HG02759 (cell line): ENCODE measurements at regions not wholly inside any gene's neighbourhood (a gene's known extent, or its start where the extent isn't known, plus 50 kb on each side); places are given as distances from the start of the nearest gene placed in this dataset.
A peak's percentile ranks its signal among the peaks of the same experiment; 100 is the strongest.
"Not testable (repeated sequence)": the region's sequence is repeated elsewhere in the genome, so short reads cannot be mapped to it uniquely, and the experiment has no call there.

Experiments
- ATAC-seq: cut with Tn5 transposase; IDR thresholded peaks from one replicate; pipeline ENCODE4 v1.9.1; 2021; ENCODE audit warnings: mild to moderate bottlenecking, moderate library complexity; ENCODE audit not compliant: unreplicated experiment

DNA sequence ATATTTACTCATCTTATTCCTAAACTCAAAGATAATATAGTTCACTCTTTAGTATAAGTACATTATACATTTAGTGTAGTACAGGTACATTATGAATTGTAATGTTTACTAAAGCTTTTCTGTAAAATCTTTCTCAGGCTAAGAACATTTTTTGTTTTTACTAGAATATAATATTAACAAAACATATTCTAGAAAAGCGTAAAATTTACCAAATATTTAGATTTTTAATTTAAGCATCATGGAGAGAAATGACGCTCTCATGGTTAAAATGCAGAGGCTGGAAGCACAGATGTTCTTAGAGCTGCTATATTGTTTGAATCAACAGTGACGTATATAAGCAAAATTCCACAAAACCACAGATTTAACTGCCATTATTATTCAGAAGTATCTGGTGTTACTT lies 54.7 kb upstream of the NBPF15 start:
- not testable (repeated sequence) for ATAC-seq

GRCh38 chr1:144516906-144517305 lies 55.4 kb upstream of the NBPF15 start:
- ATAC-seq: not testable (repeated sequence)

DNA sequence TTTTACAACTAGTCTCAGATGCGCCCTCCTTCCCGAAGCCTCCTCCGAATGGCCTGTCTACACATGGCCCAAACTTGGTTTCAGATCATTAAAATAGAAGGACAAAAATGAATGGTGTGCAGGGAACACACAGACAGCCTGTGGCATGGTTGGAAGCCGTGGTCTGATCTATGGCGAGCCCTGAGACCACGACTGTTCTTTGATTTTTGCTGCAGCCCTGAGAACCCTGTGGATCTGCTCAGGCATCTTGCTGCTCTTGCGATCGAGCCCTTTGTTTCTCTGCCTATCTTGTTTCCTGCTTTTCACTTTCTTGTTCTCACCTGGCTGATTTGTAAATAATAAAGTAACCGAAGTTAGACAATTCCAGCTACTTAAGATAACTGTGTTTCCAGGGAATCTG lies 57.0 kb upstream of the NBPF15 start:
- ATAC-seq: not testable (repeated sequence)

DNA sequence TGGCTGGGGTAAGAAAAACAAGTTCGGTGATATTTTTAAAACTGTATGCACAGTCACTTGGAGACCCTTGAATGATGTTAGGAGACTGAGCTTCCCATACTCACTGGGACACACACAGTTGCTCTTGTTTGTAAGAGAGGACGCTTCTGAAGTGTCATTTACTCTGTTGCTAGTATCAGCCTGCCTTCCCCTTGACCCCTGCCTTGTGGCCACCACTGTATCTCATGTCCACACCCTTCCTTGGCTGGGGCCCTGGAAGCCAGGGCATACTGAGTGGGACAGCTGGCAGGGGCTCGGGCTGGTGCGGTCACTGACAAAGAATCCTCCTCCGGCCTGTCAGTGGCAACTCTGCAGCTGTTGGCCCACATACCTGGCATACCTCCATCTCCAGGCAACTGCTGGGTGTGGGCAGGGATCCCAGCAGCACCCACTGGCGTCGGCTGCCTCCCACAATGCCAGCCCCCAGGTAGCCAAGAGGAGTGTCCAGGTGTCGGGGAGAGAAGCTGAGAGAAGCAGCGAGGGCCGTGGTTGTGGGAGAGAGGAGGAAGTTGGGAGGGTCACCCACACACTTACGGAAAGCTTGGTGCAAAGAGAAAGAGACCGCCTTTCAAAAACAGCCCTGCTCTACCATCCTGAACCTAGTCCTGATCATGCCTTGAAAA lies 58.2 kb upstream of the NBPF15 start:
- not testable (repeated sequence) for ATAC-seq

DNA sequence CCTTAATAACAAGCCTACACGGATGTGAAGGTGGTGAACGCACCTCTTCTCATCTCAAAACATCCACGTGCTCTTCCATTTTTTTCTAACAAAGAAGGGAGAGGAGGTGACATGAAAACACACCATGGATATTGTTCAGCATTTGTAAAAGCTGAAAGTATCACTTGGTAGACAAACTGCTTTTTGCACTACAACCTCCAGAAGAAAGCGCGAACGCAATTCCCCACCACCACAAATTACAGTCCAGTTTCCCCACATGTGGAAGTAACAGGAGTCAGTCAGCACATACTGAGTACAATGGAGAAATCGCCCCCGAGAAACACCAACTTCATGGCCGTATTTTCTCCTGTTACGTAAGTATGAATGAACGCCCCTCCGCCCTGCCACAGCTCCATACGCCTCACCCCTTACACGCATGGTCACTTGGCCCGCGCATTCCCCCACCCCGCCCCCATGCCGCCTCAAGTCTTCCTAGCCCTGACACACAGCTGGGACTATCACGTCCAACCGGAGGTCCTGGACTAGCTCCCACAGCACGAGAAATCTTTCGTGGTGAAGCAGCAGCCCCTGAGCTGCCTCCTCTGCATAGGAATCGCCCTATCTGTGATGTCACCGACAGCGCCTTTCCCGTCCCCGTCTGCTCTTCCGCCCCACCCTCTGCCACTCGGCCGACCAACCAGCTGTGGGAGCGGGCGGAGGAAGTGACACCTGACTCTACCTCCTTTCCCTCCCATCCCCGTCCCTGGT lies 62.4 kb upstream of the NBPF15 start:
- ATAC-seq: peak; percentile 89

DNA sequence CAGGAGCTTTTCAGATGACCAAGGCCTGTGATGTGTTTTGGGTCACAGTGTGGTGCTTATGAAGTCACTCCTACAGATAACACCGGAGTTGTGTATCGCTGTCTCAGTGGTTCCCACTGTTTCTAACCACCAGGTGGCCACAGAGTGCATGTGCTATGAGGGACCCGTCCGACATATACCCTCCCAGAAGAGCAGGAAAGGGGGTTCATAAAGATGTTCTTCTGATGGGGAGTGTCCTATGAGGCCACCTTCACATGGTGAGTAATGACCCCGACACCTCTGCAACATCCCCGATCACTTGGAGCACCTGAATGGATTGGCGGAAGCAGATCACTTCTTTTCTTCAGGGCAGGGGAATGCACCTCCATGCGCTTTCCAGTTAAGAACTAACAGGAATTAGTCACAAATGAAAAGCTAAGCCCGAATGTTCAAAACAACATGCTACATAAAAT lies 60.5 kb upstream of the PPIAL4F start:
- not testable (repeated sequence) for ATAC-seq

DNA sequence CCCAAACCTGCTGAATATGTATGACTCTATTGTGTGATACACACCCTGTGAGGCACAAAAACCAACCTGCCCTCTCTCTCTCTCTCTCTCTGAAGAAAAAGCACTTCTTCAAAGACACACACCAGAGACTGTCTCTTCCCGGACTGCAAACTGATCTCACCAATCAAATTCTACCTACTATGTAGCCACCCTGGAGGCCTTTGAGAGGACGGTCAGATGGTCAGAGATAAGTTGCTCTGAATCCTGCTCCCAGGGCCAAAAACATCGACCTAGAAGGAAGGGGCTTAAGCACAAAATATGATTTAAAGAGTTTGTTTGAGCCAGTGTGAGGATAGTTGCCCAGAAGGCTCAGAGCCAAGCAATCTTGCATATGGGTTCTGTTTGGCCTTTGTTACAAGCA lies 59.2 kb upstream of the PPIAL4F start:
- not testable (repeated sequence) for ATAC-seq

GRCh38 chr1:144534286-144534685 lies 58.4 kb upstream of the PPIAL4F start:
- not testable (repeated sequence) for ATAC-seq

DNA sequence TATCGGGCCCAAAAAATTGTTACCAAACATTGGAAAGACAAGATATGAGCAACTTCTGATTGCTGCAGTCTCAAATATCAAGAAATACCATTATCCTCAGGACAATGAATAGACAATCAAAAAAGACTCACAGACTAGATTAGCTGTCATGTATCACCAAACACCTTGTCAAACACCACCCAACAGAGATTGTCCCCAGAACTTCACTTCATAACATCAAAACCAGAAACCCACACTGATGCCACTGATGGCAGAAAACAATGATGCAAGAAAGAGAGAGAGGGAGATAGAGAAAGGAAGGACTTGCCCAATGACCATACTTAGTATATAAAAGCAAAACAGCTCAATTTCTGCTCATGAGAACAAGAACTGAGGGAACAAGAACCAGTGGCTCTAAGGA lies 56.0 kb upstream of the PPIAL4F start:
- not testable (repeated sequence) for ATAC-seq

GRCh38 chr1:144537234-144537633 lies 55.5 kb upstream of the PPIAL4F start:
- ATAC-seq: not testable (repeated sequence)

GRCh38 chr1:144538736-144539135 lies 54.0 kb upstream of the PPIAL4F start:
- not testable (repeated sequence) for ATAC-seq

DNA sequence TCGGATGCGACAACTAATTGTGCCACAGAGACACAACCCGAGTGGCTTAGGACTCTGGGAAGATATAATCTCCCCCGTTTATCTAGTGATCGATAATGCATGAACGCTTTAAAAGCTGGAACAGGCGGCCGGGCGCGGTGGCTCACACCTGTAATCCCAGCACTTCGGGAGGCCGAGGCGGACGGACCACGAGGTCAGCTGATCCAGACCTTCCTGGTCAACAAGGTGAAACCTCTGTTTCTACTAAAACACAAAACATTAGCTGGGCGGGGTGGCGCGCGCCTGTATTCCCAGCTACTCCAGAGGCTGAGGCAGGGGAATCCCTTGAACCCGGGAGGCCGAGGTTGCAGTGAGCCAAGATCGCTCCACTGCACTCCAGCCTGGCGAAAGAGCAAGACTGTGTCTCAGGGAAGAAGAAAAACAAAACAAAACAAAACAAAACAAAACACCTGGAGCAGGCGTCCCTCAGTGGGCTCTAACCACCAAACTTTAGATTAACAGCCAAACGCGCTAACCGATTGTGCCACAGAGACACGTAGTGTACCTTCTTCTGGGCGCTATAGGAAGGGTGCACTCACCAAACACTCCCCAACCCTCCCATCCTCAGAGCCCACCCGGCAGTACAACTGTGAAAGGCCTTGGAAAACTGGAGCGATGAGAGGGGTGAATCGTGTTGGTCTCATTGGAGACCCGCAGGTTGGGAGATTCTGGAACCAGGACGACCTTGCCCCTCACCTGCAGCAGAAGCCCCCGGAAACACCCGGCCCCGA lies 53.3 kb upstream of the PPIAL4F start:
- ATAC-seq: not testable (repeated sequence)
